T-helper 17 cell (primary cell): ENCODE measurements at regions not wholly inside any gene's neighbourhood (a gene's known extent, or its start where the extent isn't known, plus 50 kb on each side); places are given as distances from the start of the nearest gene placed in this dataset.
A peak's percentile ranks its signal among the peaks of the same experiment; 100 is the strongest.
"Not testable (repeated sequence)": the region's sequence is repeated elsewhere in the genome, so short reads cannot be mapped to it uniquely, and the experiment has no call there.

ENCODE experiments used
- ATAC-seq: fragments of 150-1000 bp; cut with Tn5 transposase; 2 replicates; pipeline ENCODE4 v1.10.0; 2021; ENCODE audit warnings: mild to moderate bottlenecking, moderate library complexity
- DNase-seq, 3 donors: peaks; one replicate each; pipeline versions ENCODE4 v3.0.0 to v3.0.0-alpha.2; 2020 to 2021
- H3K9me3 ChIP-seq: one replicate; pipeline ENCODE4 v1.7.0; 2013; ENCODE audit warnings: low read length, mild to moderate bottlenecking; ENCODE audit not compliant: control insufficient read depth, poor library complexity, severe bottlenecking
- H3K27ac Mint-ChIP-seq: one replicate; pipeline ENCODE4 v1.8.0; 2022; ENCODE audit warnings: mild to moderate bottlenecking, moderate library complexity, mixed read lengths
- H3K27me3 Mint-ChIP-seq: one replicate; pipeline ENCODE4 v1.8.0; 2022; ENCODE audit warnings: mixed read lengths
- H3K36me3 Mint-ChIP-seq: one replicate; pipeline ENCODE4 v1.8.0; 2022; ENCODE audit warnings: low read depth, mixed read lengths
- H3K4me1 Mint-ChIP-seq: one replicate; pipeline ENCODE4 v1.8.0; 2022; ENCODE audit warnings: mild to moderate bottlenecking, mixed read lengths
- H3K4me3 Mint-ChIP-seq: one replicate; pipeline ENCODE4 v1.8.0; 2022; ENCODE audit warnings: mild to moderate bottlenecking, moderate library complexity, mixed read lengths

- DNase-seq (no peak), ATAC-seq (no peak)
- no peaks in the 10 kb centered on the region for H3K9me3 ChIP-seq
- no peaks in the 10 kb centered on the region for H3K36me3 Mint-ChIP-seq
- H3K27me3 Mint-ChIP-seq = peaks cover 43% of the 10 kb centered on the region
- no peak overlapping the region for H3K27ac Mint-ChIP-seq
- H3K4me3 Mint-ChIP-seq = no peak overlapping the region
- H3K4me1 Mint-ChIP-seq = no peaks in the 10 kb centered on the region
These were observed 92.7 kb upstream of the LHX1 start for GRCh38 chr17:36844601-36845000.

GRCh38 chr17:36845916-36846315 is 91.4 kb upstream of the LHX1 start:
- Mint-ChIP-seq H3K4me1 (peaks cover 4% of the 10 kb centered on the region), H3K27me3 (peaks cover 43% of the 10 kb centered on the region), H3K27ac (no peak overlapping the region), H3K36me3 (no peaks in the 10 kb centered on the region), H3K4me3 (no peak overlapping the region)
- no peaks in the 10 kb centered on the region for H3K9me3 ChIP-seq
- DNase-seq (no peak), ATAC-seq (no peak)

GRCh38 chr17:36846410-36847292 is 90.6 kb upstream of the LHX1 start:
- Mint-ChIP-seq H3K4me1 (peaks cover 4% of the 10 kb centered on the region), H3K36me3 (no peaks in the 10 kb centered on the region), H3K27ac (no peak overlapping the region), H3K4me3 (peak overlapping the region; percentile 19), H3K27me3 (peaks cover 44% of the 10 kb centered on the region)
- H3K9me3 ChIP-seq = no peaks in the 10 kb centered on the region
- no peak for ATAC-seq
- no peak for DNase-seq

- no peaks in the 10 kb centered on the region for H3K36me3 Mint-ChIP-seq
- H3K4me1 Mint-ChIP-seq = peaks cover 4% of the 10 kb centered on the region
- peaks cover 40% of the 10 kb centered on the region for H3K27me3 Mint-ChIP-seq
- no peak overlapping the region for H3K27ac Mint-ChIP-seq
- ATAC-seq (no peak), DNase-seq (no peak)
- no peaks in the 10 kb centered on the region for H3K9me3 ChIP-seq
- no peak overlapping the region for H3K4me3 Mint-ChIP-seq
These were observed 89.0 kb upstream of the LHX1 start for GRCh38 chr17:36848008-36848902.

GRCh38 chr17:36849020-36849419 is 88.3 kb upstream of the LHX1 start:
- not testable (repeated sequence) for H3K4me3 Mint-ChIP-seq, H3K36me3 Mint-ChIP-seq, H3K9me3 ChIP-seq, ATAC-seq, DNase-seq, H3K4me1 Mint-ChIP-seq, H3K27ac Mint-ChIP-seq
- H3K27me3 Mint-ChIP-seq = peaks cover 40% of the 10 kb centered on the region

- Mint-ChIP-seq H3K36me3 (no peaks in the 10 kb centered on the region), H3K4me3 (no peak overlapping the region), H3K27me3 (peaks cover 31% of the 10 kb centered on the region), H3K27ac (peak overlapping the region; percentile 77), H3K4me1 (peaks cover 4% of the 10 kb centered on the region)
- no peaks in the 10 kb centered on the region for H3K9me3 ChIP-seq
- no peak for ATAC-seq
- DNase-seq = no peak
These were observed 87.4 kb upstream of the LHX1 start for GRCh38 chr17:36849871-36850348.

GRCh38 chr17:36850790-36851189 is 86.5 kb upstream of the LHX1 start:
- H3K9me3 ChIP-seq = no peaks in the 10 kb centered on the region
- no peaks in the 10 kb centered on the region for H3K36me3 Mint-ChIP-seq
- H3K4me3 Mint-ChIP-seq = no peak overlapping the region
- H3K27ac Mint-ChIP-seq = no peak overlapping the region
- DNase-seq = no peak
- ATAC-seq = no peak
- H3K4me1 Mint-ChIP-seq = peaks cover 4% of the 10 kb centered on the region
- peaks cover 29% of the 10 kb centered on the region for H3K27me3 Mint-ChIP-seq

- Mint-ChIP-seq H3K4me3 (no peak overlapping the region), H3K36me3 (no peaks in the 10 kb centered on the region), H3K4me1 (peaks cover 6% of the 10 kb centered on the region), H3K27ac (no peak overlapping the region), H3K27me3 (peaks cover 31% of the 10 kb centered on the region)
- H3K9me3 ChIP-seq = no peaks in the 10 kb centered on the region
- ATAC-seq (no peak), DNase-seq (no peak)
These were observed 86.0 kb upstream of the LHX1 start for GRCh38 chr17:36851250-36851649.

- not testable (repeated sequence) for H3K36me3 Mint-ChIP-seq, H3K4me3 Mint-ChIP-seq, H3K9me3 ChIP-seq, H3K4me1 Mint-ChIP-seq, DNase-seq, ATAC-seq, H3K27ac Mint-ChIP-seq
- H3K27me3 Mint-ChIP-seq = peaks cover 36% of the 10 kb centered on the region
These were observed 84.8 kb upstream of the LHX1 start for GRCh38 chr17:36852478-36852877.

GRCh38 chr17:36854982-36855381 is 82.3 kb upstream of the LHX1 start:
- H3K4me1 Mint-ChIP-seq = peaks cover 8% of the 10 kb centered on the region
- peaks cover 3% of the 10 kb centered on the region for H3K36me3 Mint-ChIP-seq
- no peaks in the 10 kb centered on the region for H3K9me3 ChIP-seq
- DNase-seq (no peak), ATAC-seq (no peak)
- H3K4me3 Mint-ChIP-seq = no peak overlapping the region
- H3K27ac Mint-ChIP-seq = no peak overlapping the region
- peaks cover 49% of the 10 kb centered on the region for H3K27me3 Mint-ChIP-seq

GRCh38 chr17:36855459-36855858 is 81.8 kb upstream of the LHX1 start:
- H3K36me3 Mint-ChIP-seq = peaks cover 3% of the 10 kb centered on the region
- H3K4me3 Mint-ChIP-seq = no peak overlapping the region
- peaks cover 54% of the 10 kb centered on the region for H3K27me3 Mint-ChIP-seq
- no peak overlapping the region for H3K27ac Mint-ChIP-seq
- H3K9me3 ChIP-seq = no peaks in the 10 kb centered on the region
- DNase-seq (no peak), ATAC-seq (no peak)
- peaks cover 5% of the 10 kb centered on the region for H3K4me1 Mint-ChIP-seq

GRCh38 chr17:36856222-36856621 is 81.1 kb upstream of the LHX1 start:
- peaks cover 5% of the 10 kb centered on the region for H3K4me1 Mint-ChIP-seq
- H3K27me3 Mint-ChIP-seq = peaks cover 55% of the 10 kb centered on the region
- no peak for DNase-seq
- H3K4me3 Mint-ChIP-seq = no peak overlapping the region
- H3K9me3 ChIP-seq = no peaks in the 10 kb centered on the region
- no peak overlapping the region for H3K27ac Mint-ChIP-seq
- no peak for ATAC-seq
- H3K36me3 Mint-ChIP-seq = peaks cover 3% of the 10 kb centered on the region

GRCh38 chr17:36856903-36857381 is 80.3 kb upstream of the LHX1 start:
- no peak for ATAC-seq
- H3K27me3 Mint-ChIP-seq = peaks cover 50% of the 10 kb centered on the region
- no peak overlapping the region for H3K4me3 Mint-ChIP-seq
- peaks cover 5% of the 10 kb centered on the region for H3K4me1 Mint-ChIP-seq
- no peak for DNase-seq
- H3K36me3 Mint-ChIP-seq = peaks cover 3% of the 10 kb centered on the region
- H3K9me3 ChIP-seq = no peaks in the 10 kb centered on the region
- H3K27ac Mint-ChIP-seq = no peak overlapping the region
